Skeletal muscle tissue (tissue), 3 donors: ENCODE measurements at regions not wholly inside any gene's neighbourhood (a gene's known extent, or its start where the extent isn't known, plus 50 kb on each side); places are given as distances from the start of the nearest gene placed in this dataset.

ENCODE experiments used
- H3K27ac ChIP-seq: one replicate; pipeline ENCODE4 v1.7.0; 2013; ENCODE audit warnings: mild to moderate bottlenecking, low read depth, low read length, inconsistent platforms
- H3K27me3 ChIP-seq, 3 donors: one replicate each; pipeline ENCODE4 v1.7.0; 2013; ENCODE audit warnings: low read length in 3 of 3; ENCODE audit not compliant: control insufficient read depth in 3 of 3, insufficient read depth in 3 of 3
- H3K36me3 ChIP-seq, 3 donors: one replicate each; pipeline ENCODE4 v1.7.0; 2013; ENCODE audit warnings: low read length in 3 of 3; ENCODE audit not compliant: control insufficient read depth in 3 of 3, insufficient read depth in 3 of 3
- H3K4me1 ChIP-seq, 3 donors: one replicate each; pipeline ENCODE4 v1.7.0; 2013; ENCODE audit warnings: low read length in 3 of 3, mild to moderate bottlenecking in 3 of 3; ENCODE audit not compliant: control insufficient read depth in 3 of 3, insufficient read depth in 3 of 3
- H3K4me3 ChIP-seq, 3 donors: one replicate each; pipeline ENCODE4 v1.7.0; 2013; ENCODE audit warnings: low read length in 3 of 3
- H3K9ac ChIP-seq, 3 donors: one replicate each; pipeline ENCODE4 v1.7.0; 2013; ENCODE audit warnings: low read length in 3 of 3, mild to moderate bottlenecking in 3 of 3, moderate library complexity in 2 of 3, low read depth in 1 of 3
- H3K9me3 ChIP-seq, 3 donors: one replicate each; pipeline ENCODE4 v1.7.0; 2013; ENCODE audit warnings: low read length in 3 of 3; ENCODE audit not compliant: control insufficient read depth in 3 of 3
- donor health status: Osteomylitis.

GRCh38 chr4:38366456-38366855 is 297.5 kb upstream of the KLF3 start:
- Histone ChIP-seq H3K27me3 (no peaks in the 10 kb centered on the region), H3K4me3 (no peak overlapping the region), H3K4me1 (peaks cover 0 to 5% (median 0%) of the 10 kb centered on the region in 3 donors), H3K9ac (no peak overlapping the region), H3K27ac (no peak overlapping the region), H3K36me3 (no peaks in the 10 kb centered on the region), H3K9me3 (no peaks in the 10 kb centered on the region)

GRCh38 chr4:38366997-38367396 is 297.0 kb upstream of the KLF3 start:
- no peak overlapping the region for H3K9ac ChIP-seq
- no peak overlapping the region for H3K27ac ChIP-seq
- H3K9me3 ChIP-seq: no peaks in the 10 kb centered on the region
- no peaks in the 10 kb centered on the region for H3K27me3 ChIP-seq
- no peak overlapping the region for H3K4me3 ChIP-seq
- H3K4me1 ChIP-seq: peaks cover 0 to 5% (median 0%) of the 10 kb centered on the region in 3 donors
- no peaks in the 10 kb centered on the region for H3K36me3 ChIP-seq

- Histone ChIP-seq H3K27me3 (no peaks in the 10 kb centered on the region), H3K4me3 (no peak overlapping the region), H3K27ac (no peak overlapping the region), H3K9ac (no peak overlapping the region), H3K36me3 (no peaks in the 10 kb centered on the region), H3K4me1 (peaks cover 0 to 5% (median 0%) of the 10 kb centered on the region in 3 donors), H3K9me3 (peaks cover 0 to 6% (median 4%) of the 10 kb centered on the region in 3 donors)
Measured at GRCh38 chr4:38367642-38368174, 296.3 kb upstream of the KLF3 start.

GRCh38 chr4:38368613-38369012 is 295.4 kb upstream of the KLF3 start:
- Histone ChIP-seq H3K27me3 (no peaks in the 10 kb centered on the region), H3K27ac (no peak overlapping the region), H3K9me3 (peaks cover 0 to 6% (median 4%) of the 10 kb centered on the region in 3 donors), H3K4me1 (peaks cover 0 to 5% (median 0%) of the 10 kb centered on the region in 3 donors), H3K9ac (no peak overlapping the region), H3K36me3 (no peaks in the 10 kb centered on the region), H3K4me3 (no peak overlapping the region)

- Histone ChIP-seq H3K36me3 (no peaks in the 10 kb centered on the region), H3K4me1 (no peaks in the 10 kb centered on the region), H3K9ac (no peak overlapping the region), H3K9me3 (peaks cover 0 to 6% (median 4%) of the 10 kb centered on the region in 3 donors), H3K27me3 (no peaks in the 10 kb centered on the region), H3K4me3 (no peak overlapping the region), H3K27ac (no peak overlapping the region)
Measured at GRCh38 chr4:38371391-38371851, 292.6 kb upstream of the KLF3 start.

GRCh38 chr4:38373375-38373774 is 290.6 kb upstream of the KLF3 start:
- Histone ChIP-seq H3K4me1 (no peaks in the 10 kb centered on the region), H3K36me3 (no peaks in the 10 kb centered on the region), H3K9me3 (peaks cover 0 to 6% (median 4%) of the 10 kb centered on the region in 3 donors), H3K27me3 (no peaks in the 10 kb centered on the region), H3K9ac (no peak overlapping the region), H3K4me3 (no peak overlapping the region), H3K27ac (no peak overlapping the region)

- peaks cover 0 to 4% (median 4%) of the 10 kb centered on the region in 3 donors for H3K9me3 ChIP-seq
- no peaks in the 10 kb centered on the region for H3K4me1 ChIP-seq
- H3K27ac ChIP-seq: no peak overlapping the region
- no peaks in the 10 kb centered on the region for H3K36me3 ChIP-seq
- H3K4me3 ChIP-seq: no peak overlapping the region
- no peak overlapping the region for H3K9ac ChIP-seq
- no peaks in the 10 kb centered on the region for H3K27me3 ChIP-seq
Measured at GRCh38 chr4:38377195-38377594, 286.8 kb upstream of the KLF3 start.

- Histone ChIP-seq H3K9ac (no peak overlapping the region), H3K27ac (no peak overlapping the region), H3K36me3 (no peaks in the 10 kb centered on the region), H3K27me3 (no peaks in the 10 kb centered on the region), H3K4me3 (no peak overlapping the region), H3K4me1 (no peaks in the 10 kb centered on the region), H3K9me3 (no peaks in the 10 kb centered on the region)
Measured at GRCh38 chr4:38378478-38378877, 285.5 kb upstream of the KLF3 start.

GRCh38 chr4:38381788-38382187 is 282.2 kb upstream of the KLF3 start:
- Histone ChIP-seq H3K36me3 (no peaks in the 10 kb centered on the region), H3K4me3 (no peak overlapping the region), H3K9ac (no peak overlapping the region), H3K9me3 (no peaks in the 10 kb centered on the region), H3K27ac (no peak overlapping the region), H3K4me1 (peaks cover 3 to 5% (median 5%) of the 10 kb centered on the region in 3 donors), H3K27me3 (no peaks in the 10 kb centered on the region)

GRCh38 chr4:38382520-38382919 is 281.5 kb upstream of the KLF3 start:
- H3K9ac ChIP-seq: no peak overlapping the region
- no peaks in the 10 kb centered on the region for H3K9me3 ChIP-seq
- H3K4me3 ChIP-seq: no peak overlapping the region
- H3K27ac ChIP-seq: no peak overlapping the region
- peaks cover 4 to 11% (median 6%) of the 10 kb centered on the region in 3 donors for H3K4me1 ChIP-seq
- no peaks in the 10 kb centered on the region for H3K27me3 ChIP-seq
- H3K36me3 ChIP-seq: no peaks in the 10 kb centered on the region
